Activated CD4-positive, alpha-beta T cell treated with anti-CD3 and anti-CD28 coated beads, Interleukin-2, amount 10 ng/mL, durations not matched to agents 7 days and 5 days (primary cell): ENCODE measurements at regions not wholly inside any gene's neighbourhood (a gene's known extent, or its start where the extent isn't known, plus 50 kb on each side); places are given as distances from the start of the nearest gene placed in this dataset.
A peak's percentile ranks its signal among the peaks of the same experiment; 100 is the strongest.

Experiments
- CTCF ChIA-PET: fragments of 350-600 bp; sonication (Branson Sonifier 250); formaldehyde crosslinking; loops from one replicate; lab custom pipeline; 2021; ENCODE audit warnings: antibody characterized with exemption; lab: Charles Lee
- POLR2A ChIA-PET: fragments of 350-600 bp; sonication (Branson Sonifier 250); formaldehyde crosslinking; loops from one replicate; lab custom pipeline; 2021; ENCODE audit warnings: antibody characterized with exemption; lab: Charles Lee
- DNase-seq: peaks from one replicate; pipeline ENCODE4 v3.0.0-alpha.2; 2020
- H3K27ac Mint-ChIP-seq: one replicate; pipeline ENCODE4 v1.8.0; 2021; ENCODE audit warnings: mild to moderate bottlenecking, moderate library complexity, mixed read lengths
- H3K27me3 Mint-ChIP-seq: one replicate; pipeline ENCODE4 v1.8.0; 2021; ENCODE audit warnings: mixed read lengths
- H3K36me3 Mint-ChIP-seq: one replicate; pipeline ENCODE4 v1.8.0; 2021; ENCODE audit warnings: low read depth, mixed read lengths
- H3K4me1 Mint-ChIP-seq: one replicate; pipeline ENCODE4 v1.8.0; 2021; ENCODE audit warnings: mixed read lengths
- H3K4me3 Mint-ChIP-seq: one replicate; pipeline ENCODE4 v1.8.0; 2021; ENCODE audit warnings: mild to moderate bottlenecking, moderate library complexity, mixed read lengths
- H3K9me3 Mint-ChIP-seq: one replicate; pipeline ENCODE4 v1.8.0; 2021; ENCODE audit warnings: mixed read lengths

DNA sequence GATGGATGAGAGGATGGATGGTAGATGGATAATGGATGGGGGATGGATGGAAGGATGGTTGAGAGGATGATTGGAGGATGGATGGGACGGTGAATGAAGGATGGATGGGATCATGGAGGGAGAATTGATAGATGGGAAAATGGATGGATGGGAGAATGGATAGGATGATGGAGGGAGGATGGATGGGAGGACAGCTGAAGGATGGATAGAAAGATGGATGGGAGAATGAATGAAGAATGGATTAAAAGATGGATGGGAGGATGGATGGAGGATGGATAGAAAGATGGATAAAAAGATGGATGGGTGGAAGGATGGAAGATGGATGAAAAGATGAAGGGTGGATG is 218.3 kb upstream of the IER5L start:
- H3K36me3 Mint-ChIP-seq, result no peaks in the 10 kb centered on the region
- POLR2A ChIA-PET, result no interaction called here
- H3K27me3 Mint-ChIP-seq, result no peaks in the 10 kb centered on the region
- no peak overlapping the region for H3K27ac Mint-ChIP-seq
- DNase-seq, result no peak
- H3K9me3 Mint-ChIP-seq, result no peaks in the 10 kb centered on the region
- CTCF ChIA-PET, result no interaction called here
- no peak overlapping the region for H3K4me3 Mint-ChIP-seq
- H3K4me1 Mint-ChIP-seq, result no peaks in the 10 kb centered on the region

DNA sequence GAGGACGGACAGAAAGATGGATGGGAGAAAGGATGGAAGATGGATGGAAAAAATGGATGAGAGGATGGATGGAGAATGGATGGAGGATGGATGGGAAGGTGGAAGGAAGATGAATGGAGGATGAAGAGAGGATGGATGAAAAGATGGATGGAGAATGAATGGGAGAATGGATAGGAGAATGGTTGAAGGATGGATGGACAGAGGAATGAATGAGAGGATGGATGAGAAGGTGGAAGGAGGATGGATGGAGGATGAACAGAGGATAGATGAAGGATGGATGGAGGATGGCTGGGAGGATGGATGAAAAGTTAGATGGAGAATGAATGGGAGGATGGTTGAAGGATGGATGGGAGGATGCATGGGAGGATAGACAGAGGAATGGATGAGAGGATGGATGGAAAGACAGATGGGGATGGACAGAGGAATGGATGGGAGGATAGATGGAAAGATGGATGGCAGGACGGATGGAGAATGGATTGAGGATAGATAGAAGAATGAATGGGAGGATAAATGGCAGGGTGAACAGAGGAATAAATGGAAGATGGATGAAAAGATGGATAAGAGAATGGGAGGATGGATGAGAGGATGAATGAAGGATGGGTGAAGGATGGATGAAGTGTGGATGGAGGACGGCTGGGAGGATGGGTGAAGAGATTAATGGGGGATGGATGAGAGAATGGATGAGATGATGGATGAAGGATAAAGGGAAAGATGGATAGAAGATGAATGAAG is 217.7 kb upstream of the IER5L start:
- CTCF ChIA-PET, result no interaction called here
- no peak for DNase-seq
- Mint-ChIP-seq H3K27ac (no peak overlapping the region), H3K4me1 (no peaks in the 10 kb centered on the region), H3K27me3 (no peaks in the 10 kb centered on the region), H3K36me3 (no peaks in the 10 kb centered on the region), H3K9me3 (no peaks in the 10 kb centered on the region), H3K4me3 (no peak overlapping the region)
- POLR2A ChIA-PET, result no interaction called here

- no peak overlapping the region for H3K27ac Mint-ChIP-seq
- H3K9me3 Mint-ChIP-seq, result no peaks in the 10 kb centered on the region
- no peaks in the 10 kb centered on the region for H3K36me3 Mint-ChIP-seq
- H3K4me1 Mint-ChIP-seq, result no peaks in the 10 kb centered on the region
- ChIA-PET CTCF (no interaction called here), POLR2A (no interaction called here)
- no peak for DNase-seq
- H3K4me3 Mint-ChIP-seq, result no peak overlapping the region
- H3K27me3 Mint-ChIP-seq, result no peaks in the 10 kb centered on the region
These were observed 216.8 kb upstream of the IER5L start for GRCh38 chr9:129394886-129395279.

DNA sequence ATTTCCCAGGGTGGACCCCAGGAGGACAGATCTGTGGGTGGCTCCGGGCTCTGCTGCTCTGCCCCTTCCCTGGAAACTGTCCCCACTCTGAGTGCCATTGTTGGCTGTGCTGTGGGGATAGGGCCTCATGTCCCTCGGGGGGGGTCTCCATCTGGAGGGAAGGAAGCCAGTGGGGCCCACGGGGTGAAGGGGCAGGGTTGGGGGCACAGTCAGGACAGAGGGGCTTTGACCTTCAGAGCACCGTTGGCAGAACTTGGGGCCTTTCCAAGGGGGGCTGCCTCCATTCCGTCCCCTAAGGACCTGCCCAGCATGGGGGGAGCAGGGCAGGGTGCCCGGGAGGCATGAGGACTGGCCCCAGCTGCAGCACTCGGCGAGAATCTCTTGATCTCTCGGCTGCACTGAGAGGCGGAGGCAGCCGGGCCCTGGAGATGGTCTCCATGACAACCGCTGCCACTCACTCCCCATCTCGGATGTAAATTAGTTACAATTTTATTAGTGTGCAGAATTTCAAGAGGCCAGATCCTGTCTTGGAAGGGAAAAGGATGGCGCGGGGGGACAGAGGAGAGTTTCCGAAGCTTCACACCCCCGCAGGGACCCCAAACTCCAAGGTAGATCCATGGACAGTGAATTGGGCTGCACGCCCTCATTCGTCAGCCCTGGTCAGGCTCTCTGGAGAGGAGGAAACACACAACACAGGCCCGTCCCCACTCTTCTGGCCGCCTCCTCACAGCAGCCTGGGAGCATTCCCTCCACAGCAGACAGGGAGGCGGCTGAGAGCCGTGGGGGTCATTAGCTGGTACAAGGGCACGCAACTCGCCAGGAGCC is 216.2 kb upstream of the IER5L start:
- Mint-ChIP-seq H3K9me3 (no peaks in the 10 kb centered on the region), H3K4me1 (no peaks in the 10 kb centered on the region), H3K4me3 (no peak overlapping the region), H3K27ac (no peak overlapping the region), H3K27me3 (no peaks in the 10 kb centered on the region), H3K36me3 (no peaks in the 10 kb centered on the region)
- DNase-seq, result no peak
- CTCF ChIA-PET, result no interaction called here
- POLR2A ChIA-PET, result no interaction called here

DNA sequence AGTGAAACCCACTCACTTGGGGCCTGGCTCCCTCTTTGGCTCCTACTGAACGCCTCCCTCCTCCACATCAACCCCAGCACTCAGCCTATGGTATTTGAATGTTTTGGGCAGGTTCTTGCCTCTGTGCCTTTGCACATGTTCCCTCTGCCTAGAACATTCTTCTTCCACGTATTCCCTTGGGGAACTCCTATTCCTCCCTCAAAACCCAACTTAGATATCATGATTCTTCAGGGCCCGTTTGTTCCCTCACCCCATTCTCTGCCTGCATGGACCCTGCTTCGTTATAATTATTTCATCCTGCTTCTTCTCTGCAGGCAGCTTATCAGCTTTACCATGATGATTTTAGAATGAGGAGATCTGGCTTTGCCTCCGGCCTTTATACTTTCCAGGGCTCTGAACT is 215.0 kb upstream of the IER5L start:
- DNase-seq, result no peak
- Mint-ChIP-seq H3K27ac (no peak overlapping the region), H3K4me3 (no peak overlapping the region), H3K36me3 (no peaks in the 10 kb centered on the region), H3K9me3 (no peaks in the 10 kb centered on the region), H3K27me3 (no peaks in the 10 kb centered on the region), H3K4me1 (no peaks in the 10 kb centered on the region)
- POLR2A ChIA-PET, result no interaction called here
- CTCF ChIA-PET, result no interaction called here

DNA sequence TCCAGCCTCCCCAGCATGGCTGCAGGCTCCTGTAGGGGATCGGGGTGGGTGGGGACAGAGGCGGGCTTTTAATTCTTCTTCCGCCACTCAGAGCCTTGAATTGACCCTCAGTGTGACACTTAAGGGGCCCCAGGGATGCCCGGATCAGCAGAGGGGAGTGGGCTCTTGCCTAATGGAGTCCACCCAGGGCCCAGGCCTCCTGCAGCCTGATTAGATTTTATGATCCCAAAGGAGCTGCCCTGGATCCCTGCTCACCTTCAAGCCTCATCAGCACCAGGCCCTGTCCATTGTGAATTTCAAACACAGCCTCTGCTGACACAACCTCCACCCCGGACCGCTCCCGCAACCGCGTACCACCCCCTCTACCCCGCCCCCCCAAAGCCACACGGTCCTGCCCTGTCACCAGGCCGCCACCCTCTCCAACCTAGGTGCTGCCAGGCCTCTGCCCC is 214.1 kb upstream of the IER5L start:
- no peak overlapping the region for H3K4me3 Mint-ChIP-seq
- H3K4me1 Mint-ChIP-seq, result no peaks in the 10 kb centered on the region
- H3K9me3 Mint-ChIP-seq, result no peaks in the 10 kb centered on the region
- no peak overlapping the region for H3K27ac Mint-ChIP-seq
- no peaks in the 10 kb centered on the region for H3K36me3 Mint-ChIP-seq
- ChIA-PET CTCF (interaction anchor here (0.6 kb wide), 1 partner anchor 247 kb away, joined by 4 read pairs; no protein-coding TSS in a partner anchor), POLR2A (no interaction called here)
- no peak for DNase-seq
- H3K27me3 Mint-ChIP-seq, result no peaks in the 10 kb centered on the region

GRCh38 chr9:129391221-129391661 is 213.2 kb upstream of the IER5L start:
- POLR2A ChIA-PET, result interaction anchor here (0.6 kb wide), 1 partner anchor 748 kb away, joined by 4 read pairs; no protein-coding TSS in a partner anchor
- Mint-ChIP-seq H3K9me3 (no peaks in the 10 kb centered on the region), H3K27ac (no peak overlapping the region), H3K4me1 (no peaks in the 10 kb centered on the region), H3K4me3 (no peak overlapping the region), H3K27me3 (no peaks in the 10 kb centered on the region), H3K36me3 (no peaks in the 10 kb centered on the region)
- no peak for DNase-seq
- CTCF ChIA-PET, result interaction anchor here (1.1 kb wide), 1 partner anchor 251 kb away, joined by 3 read pairs; no protein-coding TSS in a partner anchor

DNA sequence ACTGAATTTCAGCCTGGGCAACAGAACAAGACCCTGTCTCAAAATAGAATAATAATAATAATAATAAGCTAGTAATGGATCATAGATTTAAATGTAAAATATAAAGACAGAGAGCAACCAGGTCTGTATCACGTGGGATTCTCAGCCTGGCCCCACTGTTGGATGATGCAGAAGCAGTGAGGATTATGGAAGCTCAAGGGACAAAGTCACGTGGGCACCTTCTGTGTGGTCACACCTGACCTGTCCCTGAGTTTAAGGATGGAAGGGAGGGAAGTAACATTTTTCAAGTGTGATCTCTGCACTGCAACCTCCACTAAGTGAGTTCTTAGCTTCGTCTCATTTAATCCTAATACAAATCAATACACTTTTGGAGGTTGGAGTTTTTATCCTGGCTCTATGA is 212.5 kb upstream of the IER5L start:
- ChIA-PET CTCF (interaction anchor here (1.1 kb wide), 1 partner anchor 250 kb away, joined by 3 read pairs; no protein-coding TSS in a partner anchor), POLR2A (no interaction called here)
- Mint-ChIP-seq H3K27me3 (no peaks in the 10 kb centered on the region), H3K4me3 (no peak overlapping the region), H3K4me1 (no peaks in the 10 kb centered on the region), H3K27ac (no peak overlapping the region), H3K36me3 (no peaks in the 10 kb centered on the region), H3K9me3 (no peaks in the 10 kb centered on the region)
- DNase-seq, result no peak

- DNase-seq, result no peak
- POLR2A ChIA-PET, result no interaction called here
- H3K9me3 Mint-ChIP-seq, result no peaks in the 10 kb centered on the region
- no peak overlapping the region for H3K4me3 Mint-ChIP-seq
- H3K36me3 Mint-ChIP-seq, result no peaks in the 10 kb centered on the region
- H3K4me1 Mint-ChIP-seq, result peaks cover 13% of the 10 kb centered on the region
- no peaks in the 10 kb centered on the region for H3K27me3 Mint-ChIP-seq
- H3K27ac Mint-ChIP-seq, result no peak overlapping the region
- CTCF ChIA-PET, result no interaction called here
These were observed 209.8 kb upstream of the IER5L start for GRCh38 chr9:129387822-129388221.

DNA sequence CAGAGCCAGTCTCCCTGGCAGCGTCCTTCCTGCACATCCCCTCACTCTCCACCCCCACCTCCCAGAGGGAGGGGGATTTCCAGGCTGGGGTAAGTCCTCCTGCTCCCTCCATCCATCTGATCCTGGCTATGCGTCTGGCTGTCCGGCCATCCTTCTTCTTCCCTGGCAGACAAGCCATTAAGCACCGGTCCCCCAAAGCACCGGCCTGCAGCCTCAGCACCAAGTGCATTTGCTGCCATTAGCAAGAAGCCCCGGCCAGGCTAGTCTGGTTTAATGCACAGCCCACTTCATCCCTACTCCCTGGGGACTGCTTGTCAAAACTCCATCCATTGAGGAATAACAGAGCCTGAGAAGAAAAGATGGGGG is 208.7 kb upstream of the IER5L start:
- no peaks in the 10 kb centered on the region for H3K9me3 Mint-ChIP-seq
- DNase-seq, result no peak
- ChIA-PET CTCF (interaction anchor here (0.6 kb wide), 1 partner anchor 18 kb away, joined by 6 read pairs; no protein-coding TSS in a partner anchor), POLR2A (no interaction called here)
- peaks cover 17% of the 10 kb centered on the region for H3K4me1 Mint-ChIP-seq
- no peaks in the 10 kb centered on the region for H3K36me3 Mint-ChIP-seq
- H3K27ac Mint-ChIP-seq, result no peak overlapping the region
- no peak overlapping the region for H3K4me3 Mint-ChIP-seq
- peaks cover 2% of the 10 kb centered on the region for H3K27me3 Mint-ChIP-seq

GRCh38 chr9:129385211-129385934 is 207.3 kb upstream of the IER5L start:
- no peaks in the 10 kb centered on the region for H3K36me3 Mint-ChIP-seq
- peak overlapping the region; percentile 44 for H3K27ac Mint-ChIP-seq
- peaks cover 17% of the 10 kb centered on the region for H3K4me1 Mint-ChIP-seq
- CTCF ChIA-PET, result no interaction called here
- peaks cover 2% of the 10 kb centered on the region for H3K27me3 Mint-ChIP-seq
- no peaks in the 10 kb centered on the region for H3K9me3 Mint-ChIP-seq
- POLR2A ChIA-PET, result no interaction called here
- no peak overlapping the region for H3K4me3 Mint-ChIP-seq
- DNase-seq, result no peak

DNA sequence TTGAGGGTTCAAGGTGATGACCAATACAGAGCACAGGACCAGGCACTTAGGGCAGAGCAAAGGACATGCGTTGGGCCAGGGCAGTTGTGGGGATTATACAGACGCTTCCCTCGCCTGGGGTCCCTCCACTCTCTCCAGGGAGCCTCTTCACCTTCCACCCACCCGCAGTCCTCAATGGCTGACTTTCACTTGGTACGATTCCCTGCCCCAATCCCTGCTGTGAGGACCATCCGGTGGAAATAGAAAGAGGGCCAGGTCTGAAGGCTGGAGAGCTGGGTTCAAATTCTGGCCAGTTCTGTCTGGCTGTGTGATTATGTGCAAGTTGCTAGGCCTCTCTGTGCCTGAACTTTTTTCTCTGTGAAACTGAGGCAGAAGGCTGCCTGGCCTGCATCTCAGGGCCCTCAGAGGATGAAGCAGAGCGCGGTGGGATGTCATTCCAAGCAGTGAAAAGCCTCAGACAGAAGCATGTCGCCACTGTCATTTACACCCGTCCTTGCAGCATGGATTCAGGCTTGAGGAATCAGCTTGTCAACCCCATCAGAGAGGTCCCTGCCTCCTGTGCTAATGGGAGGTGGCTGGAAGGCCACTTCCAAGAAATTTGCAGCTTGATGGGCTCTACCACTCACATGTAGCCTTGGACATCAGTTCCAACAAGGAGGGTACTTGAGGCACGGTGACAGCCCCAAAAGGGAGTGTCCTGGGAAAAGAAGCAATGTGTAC is 206.6 kb upstream of the IER5L start:
- no peaks in the 10 kb centered on the region for H3K9me3 Mint-ChIP-seq
- peaks cover 2% of the 10 kb centered on the region for H3K27me3 Mint-ChIP-seq
- ChIA-PET POLR2A (no interaction called here), CTCF (no interaction called here)
- no peak for DNase-seq
- peak overlapping the region; percentile 60 for H3K4me3 Mint-ChIP-seq
- peak overlapping the region; percentile 41 for H3K27ac Mint-ChIP-seq
- no peaks in the 10 kb centered on the region for H3K36me3 Mint-ChIP-seq
- peaks cover 17% of the 10 kb centered on the region for H3K4me1 Mint-ChIP-seq
